ENCODE measurements at regions not wholly inside any gene's neighbourhood (a gene's known extent, or its start where the extent isn't known, plus 50 kb on each side); places are given as distances from the start of the nearest gene placed in this dataset.

- Histone ChIP-seq H3K9ac (ENCODE audit: low read length) (no peak overlapping the region), H2BK120ac (ENCODE audit: insufficient read depth, low read length, poor library complexity) (no peak overlapping the region), H2AFZ (ENCODE audit: insufficient read depth, low read length, poor library complexity) (no peak overlapping the region), H3K79me2 (ENCODE audit: control insufficient read depth, insufficient read depth, low read length, poor library complexity) (no peaks in the 10 kb centered on the region), H3K9me3 (ENCODE audit: insufficient read depth, low read depth, low read length) (no peaks in the 10 kb centered on the region), H3K4me1 (ENCODE audit: control insufficient read depth in 1 of 2, insufficient read depth in 2 of 2, low read length in 2 of 2) (peaks cover 4 to 11% of the 10 kb centered on the region in 2 experiments), H3K79me1 (ENCODE audit: low read length) (no peaks in the 10 kb centered on the region), H3K23ac (ENCODE audit: low read length) (no peak overlapping the region), H3K18ac (ENCODE audit: low read length) (no peak overlapping the region), H2BK12ac (ENCODE audit: low read length) (no peak overlapping the region), H3K14ac (ENCODE audit: low read length) (no peak overlapping the region), H3K4me3 (ENCODE audit: low read depth, low read length) (no peak overlapping the region), H4K8ac (ENCODE audit: low read depth, low read length) (no peak overlapping the region), H3K36me3 (ENCODE audit: control insufficient read depth in 1 of 2, insufficient read depth in 2 of 2, low read length in 2 of 2) (no peaks in the 10 kb centered on the region), H2AK5ac (ENCODE audit: low read length) (no peak overlapping the region), H3K27ac (ENCODE audit: low read depth, low read length) (no peak overlapping the region), H2BK5ac (ENCODE audit: low read depth, low read length, poor library complexity) (no peak overlapping the region), H4K12ac (ENCODE audit: low read depth, low read length) (no peak overlapping the region), H3K27me3 (ENCODE audit: insufficient read depth, low read length) (no peaks in the 10 kb centered on the region), H4K91ac (ENCODE audit: low read depth, low read length) (no peak overlapping the region), H3K4ac (ENCODE audit: low read depth, low read length) (no peak overlapping the region), H3K4me2 (ENCODE audit: low read length) (no peak overlapping the region)
- no CpG with 5 or more reads among the region's 10 CpGs for WGBS (ENCODE audit: extremely low coverage, insufficient coverage, insufficient read length)
- no peak for DNase-seq
These were observed 110.7 kb upstream of the CLMP start for GRCh38 chr11:123305601-123306375.

- Histone ChIP-seq H3K79me2 (ENCODE audit: control insufficient read depth, insufficient read depth, low read length, poor library complexity) (no peaks in the 10 kb centered on the region), H3K36me3 (ENCODE audit: control insufficient read depth in 1 of 2, insufficient read depth in 2 of 2, low read length in 2 of 2) (no peaks in the 10 kb centered on the region), H2BK120ac (ENCODE audit: insufficient read depth, low read length, poor library complexity) (no peak overlapping the region), H3K79me1 (ENCODE audit: low read length) (no peaks in the 10 kb centered on the region), H3K4me1 (ENCODE audit: control insufficient read depth in 1 of 2, insufficient read depth in 2 of 2, low read length in 2 of 2) (peaks cover 4 to 11% of the 10 kb centered on the region in 2 experiments), H3K27me3 (ENCODE audit: insufficient read depth, low read length) (no peaks in the 10 kb centered on the region), H4K91ac (ENCODE audit: low read depth, low read length) (no peak overlapping the region), H2BK5ac (ENCODE audit: low read depth, low read length, poor library complexity) (no peak overlapping the region), H3K27ac (ENCODE audit: low read depth, low read length) (no peak overlapping the region), H2AFZ (ENCODE audit: insufficient read depth, low read length, poor library complexity) (no peak overlapping the region), H3K23ac (ENCODE audit: low read length) (no peak overlapping the region), H2BK12ac (ENCODE audit: low read length) (no peak overlapping the region), H3K14ac (ENCODE audit: low read length) (no peak overlapping the region), H3K9me3 (ENCODE audit: insufficient read depth, low read depth, low read length) (peaks cover 1% of the 10 kb centered on the region), H3K4me2 (ENCODE audit: low read length) (no peak overlapping the region), H3K18ac (ENCODE audit: low read length) (no peak overlapping the region), H4K8ac (ENCODE audit: low read depth, low read length) (no peak overlapping the region), H3K9ac (ENCODE audit: low read length) (no peak overlapping the region), H3K4me3 (ENCODE audit: low read depth, low read length) (no peak overlapping the region), H2AK5ac (ENCODE audit: low read length) (no peak overlapping the region), H3K4ac (ENCODE audit: low read depth, low read length) (no peak overlapping the region), H4K12ac (ENCODE audit: low read depth, low read length) (no peak overlapping the region)
- no peak for DNase-seq
- no CpG with 5 or more reads among the region's 8 CpGs for WGBS (ENCODE audit: extremely low coverage, insufficient coverage, insufficient read length)
These were observed 109.9 kb upstream of the CLMP start for GRCh38 chr11:123304828-123305466.

- no peak overlapping the region for H2BK120ac ChIP-seq (ENCODE audit: insufficient read depth, low read length, poor library complexity)
- no peaks in the 10 kb centered on the region for H3K79me2 ChIP-seq (ENCODE audit: control insufficient read depth, insufficient read depth, low read length, poor library complexity)
- H3K9ac ChIP-seq (ENCODE audit: low read length) = no peak overlapping the region
- H3K4me1 ChIP-seq (ENCODE audit: control insufficient read depth in 1 of 2, insufficient read depth in 2 of 2, low read length in 2 of 2) = peaks cover 4 to 11% of the 10 kb centered on the region in 2 experiments
- no CpG with 5 or more reads among the region's 6 CpGs for WGBS (ENCODE audit: extremely low coverage, insufficient coverage, insufficient read length)
- no peak for DNase-seq
- no peak overlapping the region for H4K91ac ChIP-seq (ENCODE audit: low read depth, low read length)
- H3K14ac ChIP-seq (ENCODE audit: low read length) = no peak overlapping the region
- no peaks in the 10 kb centered on the region for H3K27me3 ChIP-seq (ENCODE audit: insufficient read depth, low read length)
- no peak overlapping the region for H4K12ac ChIP-seq (ENCODE audit: low read depth, low read length)
- H3K79me1 ChIP-seq (ENCODE audit: low read length) = no peaks in the 10 kb centered on the region
- no peaks in the 10 kb centered on the region for H3K36me3 ChIP-seq (ENCODE audit: control insufficient read depth in 1 of 2, insufficient read depth in 2 of 2, low read length in 2 of 2)
- peaks cover 1% of the 10 kb centered on the region for H3K9me3 ChIP-seq (ENCODE audit: insufficient read depth, low read depth, low read length)
- no peak overlapping the region for H3K23ac ChIP-seq (ENCODE audit: low read length)
- H3K4me3 ChIP-seq (ENCODE audit: low read depth, low read length) = no peak overlapping the region
- no peak overlapping the region for H2BK12ac ChIP-seq (ENCODE audit: low read length)
- no peak overlapping the region for H3K18ac ChIP-seq (ENCODE audit: low read length)
- H3K27ac ChIP-seq (ENCODE audit: low read depth, low read length) = no peak overlapping the region
- H4K8ac ChIP-seq (ENCODE audit: low read depth, low read length) = no peak overlapping the region
- H2AK5ac ChIP-seq (ENCODE audit: low read length) = no peak overlapping the region
- no peak overlapping the region for H2BK5ac ChIP-seq (ENCODE audit: low read depth, low read length, poor library complexity)
- no peak overlapping the region for H3K4me2 ChIP-seq (ENCODE audit: low read length)
- no peak overlapping the region for H2AFZ ChIP-seq (ENCODE audit: insufficient read depth, low read length, poor library complexity)
- H3K4ac ChIP-seq (ENCODE audit: low read depth, low read length) = no peak overlapping the region
These were observed 108.9 kb upstream of the CLMP start for GRCh38 chr11:123303924-123304323.

GRCh38 chr11:123302751-123303195 lies 107.7 kb upstream of the CLMP start:
- no peak overlapping the region for H3K27ac ChIP-seq (ENCODE audit: low read depth, low read length)
- no peak overlapping the region for H4K12ac ChIP-seq (ENCODE audit: low read depth, low read length)
- no peaks in the 10 kb centered on the region for H3K27me3 ChIP-seq (ENCODE audit: insufficient read depth, low read length)
- H2BK12ac ChIP-seq (ENCODE audit: low read length) = no peak overlapping the region
- no peak overlapping the region for H3K4ac ChIP-seq (ENCODE audit: low read depth, low read length)
- DNase-seq = peak; percentile 64 to 83
- H2AK5ac ChIP-seq (ENCODE audit: low read length) = no peak overlapping the region
- no peak overlapping the region for H3K4me3 ChIP-seq (ENCODE audit: low read depth, low read length)
- H3K4me1 ChIP-seq (ENCODE audit: control insufficient read depth in 1 of 2, insufficient read depth in 2 of 2, low read length in 2 of 2) = peaks cover 4 to 11% of the 10 kb centered on the region in 2 experiments
- H3K4me2 ChIP-seq (ENCODE audit: low read length) = peak overlapping the region; percentile 4
- no peak overlapping the region for H3K14ac ChIP-seq (ENCODE audit: low read length)
- no peak overlapping the region for H3K9ac ChIP-seq (ENCODE audit: low read length)
- peaks cover 1% of the 10 kb centered on the region for H3K9me3 ChIP-seq (ENCODE audit: insufficient read depth, low read depth, low read length)
- no peak overlapping the region for H3K18ac ChIP-seq (ENCODE audit: low read length)
- no peak overlapping the region for H2BK120ac ChIP-seq (ENCODE audit: insufficient read depth, low read length, poor library complexity)
- no peak overlapping the region for H2BK5ac ChIP-seq (ENCODE audit: low read depth, low read length, poor library complexity)
- H4K91ac ChIP-seq (ENCODE audit: low read depth, low read length) = no peak overlapping the region
- H2AFZ ChIP-seq (ENCODE audit: insufficient read depth, low read length, poor library complexity) = no peak overlapping the region
- no peaks in the 10 kb centered on the region for H3K36me3 ChIP-seq (ENCODE audit: control insufficient read depth in 1 of 2, insufficient read depth in 2 of 2, low read length in 2 of 2)
- no peak overlapping the region for H3K23ac ChIP-seq (ENCODE audit: low read length)
- no CpG with 5 or more reads among the region's 8 CpGs for WGBS (ENCODE audit: extremely low coverage, insufficient coverage, insufficient read length)
- no peaks in the 10 kb centered on the region for H3K79me1 ChIP-seq (ENCODE audit: low read length)
- H3K79me2 ChIP-seq (ENCODE audit: control insufficient read depth, insufficient read depth, low read length, poor library complexity) = no peaks in the 10 kb centered on the region
- H4K8ac ChIP-seq (ENCODE audit: low read depth, low read length) = no peak overlapping the region
